ENCODE measurements at regions not wholly inside any gene's neighbourhood (a gene's known extent, or its start where the extent isn't known, plus 50 kb on each side); places are given as distances from the start of the nearest gene placed in this dataset.

GRCh38 chr18:49655266-49656072 is 93.6 kb downstream of the LIPG start:
- no peak for DNase-seq

GRCh38 chr18:49654347-49654746 is 92.5 kb downstream of the LIPG start:
- DNase-seq = no peak

GRCh38 chr18:49652881-49653724 is 91.2 kb downstream of the LIPG start:
- no peak for DNase-seq

- DNase-seq = no peak
Observed at GRCh38 chr18:49651033-49651432, 89.2 kb downstream of the LIPG start.

- no peak for DNase-seq
Observed at GRCh38 chr18:49650426-49650891, 88.6 kb downstream of the LIPG start.

- no peak for DNase-seq
Observed at GRCh38 chr18:49648811-49649210, 87.0 kb downstream of the LIPG start.
